AML-193 (cell line): ENCODE measurements at regions not wholly inside any gene's neighbourhood (a gene's known extent, or its start where the extent isn't known, plus 50 kb on each side); places are given as distances from the start of the nearest gene placed in this dataset.
"Not testable (repeated sequence)": the region's sequence is repeated elsewhere in the genome, so short reads cannot be mapped to it uniquely, and the experiment has no call there.

ENCODE experiments used
- DNase-seq, 2 experiments: peaks; one replicate each; lab custom pipeline; 2025; lab: John Stamatoyannopoulos, UW

- DNase-seq, result no peak
These were observed 404.4 kb downstream of the BMP2 start for GRCh38 chr20:7171911-7172310.

- no peak for DNase-seq
These were observed 407.1 kb downstream of the BMP2 start for GRCh38 chr20:7174554-7174953.

GRCh38 chr20:7175827-7176226, 408.3 kb downstream of the BMP2 start:
- DNase-seq, result not testable (repeated sequence)

DNA sequence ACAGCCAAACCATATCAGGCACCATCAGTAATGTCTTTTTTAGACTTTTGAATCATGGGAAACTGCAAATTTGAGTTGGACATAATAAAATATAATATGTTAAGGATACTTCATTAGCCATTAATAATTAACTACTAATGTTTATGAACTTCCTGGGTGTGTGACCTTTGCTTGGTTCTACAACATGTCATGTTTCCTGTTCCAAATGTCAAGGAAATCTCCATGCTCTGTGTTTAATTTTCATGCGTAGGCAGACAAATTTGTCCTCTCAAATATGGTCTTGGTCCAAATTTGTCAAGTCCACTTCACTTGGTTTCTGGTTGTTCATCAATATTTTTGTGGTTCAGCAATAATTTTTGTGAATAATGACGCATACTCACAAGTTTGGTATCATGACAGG, 410.5 kb downstream of the BMP2 start:
- DNase-seq, result no peak

DNA sequence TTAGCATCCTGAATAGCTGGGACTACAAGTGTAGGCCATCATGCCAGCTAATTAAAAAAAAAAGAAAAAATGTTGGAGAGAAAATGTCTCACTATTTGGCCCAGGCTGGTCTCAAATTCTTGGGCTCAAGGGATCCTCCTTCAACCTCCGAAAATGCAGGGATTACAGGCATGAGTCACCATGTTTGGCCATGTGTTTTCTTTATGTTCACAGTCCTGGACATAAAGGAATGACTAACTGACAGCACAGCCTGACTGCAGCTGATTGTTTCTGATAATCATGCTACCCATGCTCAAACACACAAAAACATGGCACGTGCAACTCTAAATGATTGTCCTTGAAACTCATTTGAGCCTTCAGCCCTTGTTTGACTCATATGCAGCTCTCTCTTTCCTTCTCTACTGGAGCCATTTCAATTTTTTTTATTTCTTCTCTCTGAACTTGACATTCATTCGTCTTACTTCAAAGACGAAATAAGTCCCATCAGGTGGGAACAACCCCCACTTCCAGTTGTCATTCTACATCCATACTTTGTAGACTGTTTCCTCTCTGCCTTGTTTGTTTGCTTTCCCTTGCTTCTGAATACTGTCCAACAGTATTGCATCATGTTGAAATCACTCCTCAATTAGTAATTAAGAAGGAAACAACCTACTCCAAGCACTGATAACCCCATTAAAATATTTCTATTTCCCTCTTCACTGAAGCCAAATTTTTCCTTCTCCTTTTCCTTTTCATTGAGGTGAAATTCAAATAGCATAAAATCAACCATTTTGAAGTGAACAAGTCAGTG, 413.0 kb downstream of the BMP2 start:
- DNase-seq, result no peak

DNA sequence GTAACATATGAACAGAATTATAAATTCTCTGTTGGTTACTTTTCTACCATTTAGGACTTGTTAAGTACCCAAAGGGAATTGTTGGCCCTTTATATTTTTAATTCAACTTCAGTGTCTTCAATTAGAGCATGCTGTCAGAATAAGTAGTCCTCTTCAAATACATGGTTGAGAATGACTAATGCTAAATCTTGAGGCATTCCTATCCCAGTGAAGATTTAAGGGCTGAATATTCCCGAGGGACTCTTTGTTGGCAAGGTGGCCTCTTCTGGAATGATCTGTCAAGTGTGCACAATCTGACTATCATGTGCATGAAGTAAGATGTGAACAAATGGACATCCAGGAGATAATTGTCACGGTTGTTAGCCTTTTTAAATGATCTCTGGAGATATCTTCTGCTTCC, 421.7 kb downstream of the BMP2 start:
- DNase-seq, result no peak

GRCh38 chr20:7193681-7194080, 426.2 kb downstream of the BMP2 start:
- no peak for DNase-seq

- no peak for DNase-seq
These were observed 428.2 kb downstream of the BMP2 start for GRCh38 chr20:7195704-7196103.

DNA sequence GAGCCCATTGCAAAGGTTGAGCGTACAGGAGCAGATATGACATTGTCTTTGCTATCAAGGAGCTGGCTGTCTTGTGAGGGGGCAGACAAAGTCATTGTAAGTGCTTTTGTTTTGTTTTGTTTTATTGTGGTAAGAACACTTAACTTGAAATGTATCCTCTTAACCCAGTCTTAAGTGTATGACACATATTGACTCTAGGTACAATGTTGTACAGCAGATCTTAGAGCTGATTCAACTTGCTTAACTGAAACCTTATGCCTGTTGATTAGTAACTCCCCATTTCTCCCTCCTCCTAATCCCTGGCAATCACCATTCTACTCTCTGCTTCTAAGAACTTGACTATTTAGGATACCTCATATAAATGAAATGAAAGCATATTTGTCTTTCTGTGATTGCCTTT, 429.0 kb downstream of the BMP2 start:
- DNase-seq, result no peak

- DNase-seq, result no peak
These were observed 432.4 kb downstream of the BMP2 start for GRCh38 chr20:7199861-7200260.

- no peak for DNase-seq
These were observed 439.8 kb downstream of the BMP2 start for GRCh38 chr20:7207186-7207798.

DNA sequence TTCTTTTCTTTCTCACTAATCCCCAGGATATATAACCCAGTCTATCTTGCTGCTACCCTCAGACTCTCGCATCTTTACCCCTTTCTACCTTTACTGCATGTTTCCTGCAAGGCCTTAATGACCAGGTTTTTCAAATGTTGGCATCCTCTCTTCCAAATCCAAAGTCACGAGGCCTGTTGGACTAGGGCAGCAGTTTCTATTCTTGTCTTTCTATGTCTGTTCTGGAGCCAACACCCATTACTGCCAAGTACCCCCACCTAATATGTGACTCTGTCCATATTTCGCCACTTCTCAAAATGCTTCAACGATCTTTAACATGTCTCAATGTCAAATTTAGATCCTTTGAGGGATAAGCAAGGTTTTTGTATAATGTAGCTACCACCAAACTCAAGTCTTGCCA, 443.4 kb downstream of the BMP2 start:
- DNase-seq, result no peak

GRCh38 chr20:7214081-7214740, 446.7 kb downstream of the BMP2 start:
- no peak for DNase-seq

DNA sequence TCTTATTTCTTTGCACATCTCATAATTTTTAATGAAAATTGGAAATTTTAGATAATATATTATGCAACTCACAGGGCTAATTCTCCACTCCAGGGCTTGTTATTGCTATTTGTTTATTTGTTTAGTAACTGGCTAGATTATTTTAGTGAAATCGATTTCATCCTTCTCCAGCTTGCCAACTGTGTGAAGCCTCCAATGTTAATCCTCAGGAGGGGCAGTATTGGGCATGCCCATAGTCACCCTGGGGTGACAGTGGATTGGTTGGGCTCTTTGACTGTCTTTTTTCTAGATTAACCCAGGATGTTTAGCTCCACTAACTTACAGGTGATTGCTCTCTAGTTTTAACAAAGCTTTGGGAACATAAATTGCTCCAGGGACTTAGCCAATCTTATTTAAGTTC, 450.1 kb downstream of the BMP2 start:
- no peak for DNase-seq

GRCh38 chr20:7220755-7221154, 453.3 kb downstream of the BMP2 start:
- DNase-seq, result no peak

DNA sequence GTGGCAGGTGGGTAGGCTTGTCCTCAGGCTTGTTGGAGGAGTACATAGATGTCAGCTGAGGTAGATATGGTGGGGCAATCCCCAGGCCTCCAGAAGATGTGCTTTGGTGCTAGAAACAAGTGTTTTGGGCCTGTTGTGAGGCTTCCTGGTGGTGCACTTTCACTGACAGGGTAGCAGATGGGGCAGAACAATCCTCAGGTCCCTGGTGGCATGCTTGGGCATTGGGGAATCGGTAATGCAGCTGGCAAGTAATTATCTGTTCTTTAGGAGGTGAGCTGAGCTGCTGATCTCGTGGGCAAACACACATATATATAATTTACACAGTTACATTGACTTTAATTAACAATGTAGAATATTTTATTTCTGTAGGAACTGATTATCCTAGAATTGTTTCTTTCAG, 458.7 kb downstream of the BMP2 start:
- DNase-seq, result no peak

DNA sequence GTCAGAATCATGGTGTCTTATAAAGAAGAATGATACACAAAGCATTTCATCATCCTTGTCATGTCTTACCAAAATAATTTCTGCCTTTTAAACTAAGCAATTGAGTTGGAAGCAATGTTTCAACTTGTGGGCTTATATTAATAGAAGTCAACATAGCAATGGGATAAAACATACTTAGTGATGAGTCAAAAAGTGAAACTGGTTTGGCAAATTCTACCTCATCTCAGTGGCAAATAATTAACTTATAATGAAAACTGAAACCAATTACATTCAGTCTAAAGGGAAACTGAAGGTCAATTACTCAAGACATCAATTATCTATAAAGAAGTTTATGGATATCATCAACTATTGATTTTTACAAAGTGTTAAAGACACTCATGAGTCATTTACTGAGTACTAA, 463.8 kb downstream of the BMP2 start:
- DNase-seq, result no peak

- no peak for DNase-seq
These were observed 465.3 kb downstream of the BMP2 start for GRCh38 chr20:7232796-7233195.

GRCh38 chr20:7237251-7237650, 469.8 kb downstream of the BMP2 start:
- DNase-seq, result no peak

GRCh38 chr20:7240490-7240889, 473.0 kb downstream of the BMP2 start:
- no peak for DNase-seq

DNA sequence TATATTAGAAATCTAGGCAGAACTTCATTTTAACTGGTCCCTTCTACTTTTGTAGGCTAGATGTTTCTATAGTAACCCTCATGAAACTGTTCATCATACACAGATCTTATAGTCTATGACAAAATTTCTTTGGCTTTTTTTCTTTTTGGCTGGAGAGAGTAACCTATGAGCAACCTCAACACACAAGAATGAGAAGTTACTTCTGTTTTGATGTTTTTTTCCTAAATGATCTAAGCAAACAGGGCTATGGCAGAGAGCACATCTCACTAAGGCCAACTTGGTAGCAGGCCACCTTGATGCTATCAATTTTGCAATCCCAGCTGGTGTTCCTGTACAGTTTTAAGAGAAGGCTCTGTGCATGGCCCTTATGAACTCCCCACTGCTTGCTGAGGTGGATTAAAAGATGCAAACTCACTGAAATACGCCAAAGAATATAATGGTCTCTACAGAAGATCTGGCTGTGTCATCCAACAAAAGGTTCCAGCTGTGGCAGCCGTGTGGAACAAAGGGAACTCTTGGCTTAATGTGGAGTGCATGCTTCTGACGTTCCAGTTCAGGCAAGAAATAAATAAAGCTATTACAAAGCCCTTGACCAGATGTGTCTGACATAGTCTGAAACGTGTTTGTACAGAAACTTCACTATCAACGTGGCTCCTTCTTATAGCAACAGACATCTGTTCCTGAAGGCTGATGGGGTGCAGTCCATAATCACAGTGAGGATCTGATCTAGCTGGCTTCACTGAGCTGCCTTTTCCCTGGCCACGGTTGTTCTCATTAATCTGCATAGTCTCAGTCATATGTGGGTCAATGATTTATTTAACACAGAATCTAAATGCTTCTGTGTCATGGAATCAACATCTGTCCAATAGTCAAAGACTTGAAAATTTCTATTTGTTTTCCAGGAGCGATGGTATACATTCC, 481.1 kb downstream of the BMP2 start:
- DNase-seq, result no peak

DNA sequence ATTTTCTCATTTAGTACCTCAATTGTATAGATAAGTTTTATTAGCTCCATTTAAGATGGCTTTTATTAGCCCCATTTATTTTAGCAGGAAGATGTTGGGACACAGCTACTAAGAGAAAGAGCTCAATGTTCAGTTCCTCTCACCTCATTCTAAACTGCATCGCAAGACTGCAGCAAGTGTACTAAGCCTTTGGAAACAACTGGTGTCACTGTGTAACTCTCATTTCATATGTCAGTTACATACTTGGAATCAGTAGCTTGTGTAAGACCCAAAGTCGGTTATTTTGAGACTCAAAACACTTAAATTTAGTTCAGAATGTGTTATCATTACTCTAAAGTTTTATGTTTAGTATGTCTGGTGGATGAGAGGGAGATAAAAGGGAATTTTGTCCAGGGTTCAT, 482.9 kb downstream of the BMP2 start:
- DNase-seq, result no peak
